ENCODE measurements at regions not wholly inside any gene's neighbourhood (a gene's known extent, or its start where the extent isn't known, plus 50 kb on each side); places are given as distances from the start of the nearest gene placed in this dataset.

DNA sequence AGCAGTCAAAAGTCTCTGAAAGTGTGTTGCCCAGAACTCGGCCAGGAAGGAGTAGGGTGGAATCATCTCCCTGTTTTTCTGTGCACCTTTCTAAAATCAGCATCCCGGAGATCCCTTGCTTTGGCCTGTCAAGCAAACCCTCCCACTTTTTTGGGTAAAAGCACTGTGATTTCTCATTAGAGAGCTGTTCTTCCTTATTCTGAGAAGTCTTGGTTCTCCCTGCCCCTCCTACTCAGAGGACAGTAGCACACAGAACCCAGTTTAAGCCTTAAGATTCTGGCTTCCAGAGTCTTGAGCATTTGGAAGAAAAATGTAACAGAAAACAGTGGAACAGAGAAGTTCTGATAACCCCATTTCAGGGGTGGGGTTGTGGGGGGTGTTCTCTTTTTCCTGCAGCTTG, 52.6 kb upstream of the KATNAL1 start:
- no peak for DNase-seq (ENCODE audit: low read depth)

DNA sequence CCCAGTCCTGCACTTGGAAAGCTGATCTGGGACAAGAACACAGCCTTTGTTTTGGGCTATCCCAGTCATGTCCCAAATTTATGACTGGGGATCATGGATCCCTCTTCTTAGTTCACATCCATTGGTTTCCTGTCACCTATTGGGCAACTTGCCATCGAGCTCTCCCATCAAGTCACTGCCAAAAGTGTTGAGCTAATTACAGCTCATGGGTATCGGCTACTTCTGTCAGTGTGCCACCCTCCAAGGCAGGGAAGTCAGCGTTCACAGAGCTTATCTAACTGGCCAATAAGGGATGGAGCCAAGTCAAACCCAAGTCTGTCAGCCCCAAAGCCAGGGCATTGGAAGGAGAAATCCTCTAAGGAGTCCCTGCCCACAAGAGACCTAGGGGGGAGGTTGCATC, 53.2 kb upstream of the KATNAL1 start:
- DNase-seq (ENCODE audit: low read depth), result no peak

DNA sequence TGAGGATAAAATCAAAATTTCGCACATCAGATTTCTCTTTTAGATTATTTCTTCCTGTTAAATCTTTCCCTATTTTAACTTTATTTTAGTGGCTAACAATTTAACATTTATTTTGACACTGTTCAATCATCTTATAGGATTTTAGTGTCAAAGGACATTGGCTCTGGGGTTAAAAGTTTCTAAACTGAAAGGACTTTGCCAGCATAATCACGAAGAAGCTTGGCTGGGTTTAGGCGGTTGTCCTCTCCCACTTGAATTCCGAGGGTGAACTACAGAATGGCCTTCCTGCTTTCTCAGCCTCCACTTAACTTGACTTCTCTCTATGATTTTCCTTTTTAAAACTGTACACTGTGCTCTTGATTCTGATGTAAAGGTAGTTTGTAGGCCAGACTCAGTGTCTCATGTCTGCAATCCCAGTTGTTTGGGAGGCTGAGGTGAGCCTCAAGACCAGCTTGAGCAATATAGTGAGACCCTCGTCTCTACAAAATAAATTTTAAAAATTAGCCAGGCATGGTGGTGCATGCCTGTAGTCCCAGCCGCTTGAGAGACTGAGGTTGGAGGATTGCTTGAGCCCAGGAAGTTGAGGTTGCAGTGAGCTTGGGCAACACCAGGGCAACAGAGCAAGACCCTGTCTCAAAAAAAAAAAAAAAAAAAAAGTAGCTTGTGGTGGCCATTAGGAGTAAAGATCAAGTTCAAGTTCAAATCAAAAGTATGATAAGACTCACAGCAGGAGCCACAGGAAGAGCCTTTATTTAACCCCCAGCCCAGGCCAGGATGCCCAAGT, 54.8 kb upstream of the KATNAL1 start:
- DNase-seq (ENCODE audit: low read depth), result no peak

DNA sequence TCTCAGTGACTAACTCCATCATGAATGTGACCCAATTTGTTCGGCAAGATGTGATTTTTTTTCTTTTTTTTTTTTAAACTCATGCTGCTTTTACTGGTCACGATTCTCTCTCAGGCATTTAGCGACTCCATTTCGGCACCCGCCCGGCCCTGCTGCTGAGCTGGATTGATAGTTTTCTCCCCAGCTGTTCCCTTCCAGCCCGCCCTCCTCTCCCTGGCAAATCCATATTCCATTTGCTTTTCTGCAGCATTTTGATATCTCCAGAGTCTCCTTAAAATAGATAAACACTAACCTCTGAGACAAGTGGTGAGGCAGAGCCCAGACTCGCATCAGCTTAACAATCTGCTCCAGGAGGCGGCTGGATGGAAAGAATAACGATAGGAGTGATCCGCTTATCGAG, 55.5 kb upstream of the KATNAL1 start:
- DNase-seq (ENCODE audit: low read depth), result no peak

DNA sequence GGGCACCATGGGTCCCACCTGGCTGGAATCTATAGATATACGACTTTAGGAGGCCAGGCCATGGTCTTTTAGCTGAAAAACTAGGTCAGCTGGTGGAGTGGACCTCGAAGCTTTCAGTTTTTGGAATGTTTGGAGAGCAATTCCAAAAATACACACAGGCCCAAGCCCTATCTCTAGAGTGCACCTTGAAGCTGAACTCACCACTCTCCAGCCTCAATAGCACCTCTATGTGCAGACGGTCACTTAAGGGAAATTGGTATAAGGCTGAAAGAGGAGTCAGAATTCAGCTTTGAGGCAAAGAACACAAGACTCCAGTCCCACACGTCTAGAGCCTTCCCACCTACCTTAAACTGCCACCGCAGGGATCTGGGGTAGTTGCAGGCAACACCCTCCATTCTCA, 56.4 kb upstream of the KATNAL1 start:
- DNase-seq (ENCODE audit: low read depth), result no peak

DNA sequence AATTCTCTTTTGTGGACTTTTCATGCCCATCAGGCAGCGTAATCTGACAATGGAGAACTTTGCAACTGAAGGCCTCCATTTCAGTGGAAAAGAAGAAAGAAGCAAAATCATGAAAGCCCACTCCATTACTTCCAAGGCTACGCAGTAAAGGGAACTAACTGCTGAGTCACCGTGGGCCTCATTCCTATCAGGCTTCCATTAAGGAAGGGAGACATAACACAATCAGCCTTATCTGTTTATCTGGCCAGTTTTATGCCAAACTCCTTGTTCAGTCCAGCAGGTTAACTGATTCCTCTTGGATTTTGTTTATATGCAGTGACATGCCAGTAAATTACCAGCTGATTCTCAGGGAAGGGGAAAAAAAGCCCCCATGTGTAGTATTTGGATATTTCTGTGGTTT, 56.8 kb upstream of the KATNAL1 start:
- DNase-seq (ENCODE audit: low read depth), result no peak

DNA sequence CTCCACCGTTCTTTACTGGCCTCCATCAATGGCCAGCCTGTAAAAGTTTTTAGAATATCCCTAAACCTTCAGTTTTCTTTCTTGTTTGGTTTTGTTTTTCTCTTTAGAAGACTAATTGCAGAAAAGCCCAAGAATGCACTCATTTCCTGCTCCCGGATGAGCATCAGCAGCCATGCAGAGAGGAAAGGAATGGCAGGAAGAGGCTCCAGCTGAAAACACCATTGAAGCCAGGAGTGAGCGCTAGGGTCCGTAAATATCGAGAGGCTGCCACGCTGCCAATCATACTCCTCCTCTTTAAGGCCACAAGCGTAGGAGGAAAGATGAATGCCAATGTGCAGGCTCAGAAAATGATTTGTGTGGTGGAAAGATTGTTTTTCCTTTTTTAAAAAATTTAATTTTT, 57.4 kb upstream of the UBE2L5 start:
- DNase-seq (ENCODE audit: low read depth), result no peak

DNA sequence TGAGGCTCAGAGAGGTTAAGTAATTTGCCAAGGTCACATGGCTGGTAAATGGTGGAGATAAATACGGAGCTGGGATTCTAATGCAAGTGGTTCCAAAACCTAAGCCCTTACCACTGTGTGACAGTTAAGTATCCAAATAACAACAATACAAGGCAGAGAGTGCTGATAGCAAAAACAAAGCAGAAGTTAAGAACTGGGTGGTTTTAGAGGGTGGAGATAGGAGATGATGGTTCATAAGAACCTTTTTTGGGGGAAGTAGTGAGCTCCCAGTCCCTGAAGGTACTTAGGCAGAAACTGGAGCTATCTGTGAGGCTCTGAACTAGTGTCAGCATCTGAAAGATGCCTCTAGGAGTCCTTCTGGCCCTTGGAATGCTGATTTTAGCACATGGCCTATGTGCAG, 56.2 kb upstream of the UBE2L5 start:
- no peak for DNase-seq (ENCODE audit: low read depth)

DNA sequence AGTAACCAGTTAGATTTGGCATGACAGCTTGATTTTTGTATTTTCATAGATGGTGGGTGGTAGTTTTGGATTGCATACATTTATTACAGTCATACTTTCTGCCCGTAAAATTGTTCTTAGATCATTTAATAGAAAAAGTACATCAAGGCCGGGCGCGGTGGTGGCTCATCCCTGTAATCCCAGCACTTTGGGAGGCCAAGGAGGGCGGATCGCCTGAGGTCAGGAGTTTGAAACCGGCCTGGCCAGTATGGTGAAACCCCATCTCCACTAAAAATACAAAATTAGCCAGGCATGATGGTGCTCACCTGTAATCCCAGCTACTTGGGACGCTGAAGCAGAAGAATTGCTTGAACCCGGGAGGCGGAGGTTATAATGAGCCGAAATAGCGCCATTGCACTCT, 55.0 kb upstream of the UBE2L5 start:
- DNase-seq (ENCODE audit: low read depth), result no peak

DNA sequence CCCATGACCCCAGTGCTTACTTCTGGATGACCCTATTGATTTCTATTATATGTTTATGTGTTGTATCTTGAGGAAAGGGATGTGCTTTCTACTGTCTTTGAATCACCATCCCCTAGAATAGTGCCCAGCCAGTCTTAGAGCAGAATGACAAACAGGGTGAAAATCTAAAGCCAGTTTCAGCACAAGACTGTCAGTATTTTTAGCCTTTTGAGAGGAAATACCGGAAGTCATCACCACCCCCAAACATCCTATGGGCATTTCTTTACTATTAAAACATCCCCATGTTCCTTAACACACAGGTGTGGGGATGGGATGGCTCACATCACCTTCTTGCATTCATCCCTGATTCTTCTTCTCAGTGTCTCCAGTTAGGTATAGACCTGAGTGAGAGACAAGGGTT, 52.1 kb upstream of the UBE2L5 start:
- no peak for DNase-seq (ENCODE audit: low read depth)

DNA sequence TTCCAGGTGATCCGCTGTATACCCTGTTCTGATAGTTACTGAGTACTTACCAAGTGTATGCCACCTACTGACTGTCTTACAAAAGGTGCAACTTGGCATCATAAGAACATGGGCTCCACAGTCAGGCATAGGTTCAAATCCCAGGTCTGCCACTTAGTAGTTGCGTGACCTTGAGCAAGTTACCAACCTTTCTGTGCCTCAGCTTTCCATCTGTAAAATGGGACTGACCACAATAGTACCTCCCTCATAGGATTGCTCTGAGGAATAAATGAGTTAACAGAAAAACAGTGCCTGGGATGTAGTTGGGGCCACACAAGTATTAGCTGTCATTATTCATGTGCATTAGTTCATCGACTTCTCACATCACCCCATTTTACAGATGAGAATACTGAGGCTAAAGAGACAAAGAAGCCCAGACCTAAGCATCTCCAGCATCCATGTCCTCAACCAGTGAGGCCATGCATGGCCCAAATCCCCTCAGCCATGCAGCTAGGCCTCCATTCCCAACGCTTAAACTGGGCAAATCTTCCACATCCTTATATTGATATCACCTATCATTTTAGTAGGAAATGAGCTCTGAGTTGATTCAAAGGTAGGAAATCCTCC, 51.3 kb upstream of the UBE2L5 start:
- DNase-seq (ENCODE audit: low read depth), result no peak

DNA sequence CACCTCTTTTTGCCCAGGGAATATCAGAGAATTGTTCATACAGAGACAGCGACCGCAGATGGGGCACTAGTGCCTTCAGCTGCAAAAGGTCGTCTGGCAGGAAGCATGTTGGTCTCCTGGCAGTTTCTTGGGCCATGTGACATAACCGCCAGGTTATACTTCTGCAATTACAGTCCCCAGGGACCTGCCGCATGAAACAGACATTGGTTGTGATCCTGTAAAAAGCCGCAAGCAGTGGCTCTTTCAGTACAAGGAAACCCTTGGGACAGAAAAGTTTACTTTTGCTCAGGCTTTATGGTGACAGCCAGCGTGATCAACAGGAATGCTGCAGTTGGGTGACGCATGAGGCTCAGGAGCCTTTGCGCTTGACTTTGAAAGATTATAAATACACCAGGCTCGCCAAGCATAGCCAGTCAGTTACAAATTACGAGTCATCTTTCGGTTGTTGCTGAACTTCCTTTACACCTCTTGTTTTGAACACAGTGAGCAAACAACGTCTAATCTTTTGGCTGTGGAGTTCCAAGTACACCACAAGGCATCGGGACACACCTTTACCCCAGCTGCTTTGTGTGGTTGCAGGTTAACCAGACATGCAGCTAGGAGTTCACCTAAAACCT, 50.5 kb upstream of the UBE2L5 start:
- DNase-seq (ENCODE audit: low read depth), result peak; percentile 35

Measured in HS-5 (cell line).